ENCODE measurements at regions not wholly inside any gene's neighbourhood (a gene's known extent, or its start where the extent isn't known, plus 50 kb on each side); places are given as distances from the start of the nearest gene placed in this dataset.

DNA sequence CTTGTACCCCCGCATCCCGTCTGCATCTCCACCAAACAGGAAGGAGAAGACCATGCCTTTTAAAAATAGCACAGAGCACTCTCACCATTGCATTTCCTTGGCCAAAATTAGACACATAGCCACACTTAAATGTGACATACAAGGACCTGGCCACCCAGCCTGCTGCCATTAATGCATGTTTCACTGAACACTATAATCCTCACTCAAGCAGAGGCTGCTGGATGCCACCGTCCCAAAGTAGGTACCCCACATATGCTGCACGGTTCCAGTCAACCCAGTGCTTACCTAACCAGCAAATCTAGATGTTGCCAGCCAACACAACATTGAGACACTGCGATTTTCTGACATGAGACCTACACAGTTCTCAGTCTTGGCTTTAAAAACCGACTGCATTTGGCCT lies 107.7 kb downstream of the ADSS2 start:
- TF ChIP-seq, protein P1, sequence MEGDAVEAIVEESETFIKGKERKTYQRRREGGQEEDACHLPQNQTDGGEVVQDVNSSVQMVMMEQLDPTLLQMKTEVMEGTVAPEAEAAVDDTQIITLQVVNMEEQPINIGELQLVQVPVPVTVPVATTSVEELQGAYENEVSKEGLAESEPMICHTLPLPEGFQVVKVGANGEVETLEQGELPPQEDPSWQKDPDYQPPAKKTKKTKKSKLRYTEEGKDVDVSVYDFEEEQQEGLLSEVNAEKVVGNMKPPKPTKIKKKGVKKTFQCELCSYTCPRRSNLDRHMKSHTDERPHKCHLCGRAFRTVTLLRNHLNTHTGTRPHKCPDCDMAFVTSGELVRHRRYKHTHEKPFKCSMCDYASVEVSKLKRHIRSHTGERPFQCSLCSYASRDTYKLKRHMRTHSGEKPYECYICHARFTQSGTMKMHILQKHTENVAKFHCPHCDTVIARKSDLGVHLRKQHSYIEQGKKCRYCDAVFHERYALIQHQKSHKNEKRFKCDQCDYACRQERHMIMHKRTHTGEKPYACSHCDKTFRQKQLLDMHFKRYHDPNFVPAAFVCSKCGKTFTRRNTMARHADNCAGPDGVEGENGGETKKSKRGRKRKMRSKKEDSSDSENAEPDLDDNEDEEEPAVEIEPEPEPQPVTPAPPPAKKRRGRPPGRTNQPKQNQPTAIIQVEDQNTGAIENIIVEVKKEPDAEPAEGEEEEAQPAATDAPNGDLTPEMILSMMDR (IDR thresholded peaks at IDR 0.05; ENCODE audit: low read depth, low read length, poor library complexity, severe bottlenecking): no peak
- no peak for TF ChIP-seq EZH2phosphoT487 (IDR thresholded peaks at IDR 0.05; ENCODE audit: borderline replicate concordance, low read length)
